ENCODE measurements at regions not wholly inside any gene's neighbourhood (a gene's known extent, or its start where the extent isn't known, plus 50 kb on each side); places are given as distances from the start of the nearest gene placed in this dataset.

GRCh38 chr3:81390796-81391195, 370.6 kb downstream of the GBE1 start:
- H3K4me2 ChIP-seq (ENCODE audit: insufficient read depth, low read length), result no peak overlapping the region
- no peaks in the 10 kb centered on the region for H3K9me3 ChIP-seq (replicated peaks; ENCODE audit: control insufficient read depth, insufficient read depth, low read depth, low read length)
- no peaks in the 10 kb centered on the region for H3K36me3 ChIP-seq (ENCODE audit: control insufficient read depth, insufficient read depth, low read length)
- no peak overlapping the region for H2AFZ ChIP-seq (ENCODE audit: low read depth, low read length)
- H3K4me1 ChIP-seq (replicated peaks in 1 of 2; ENCODE audit: control insufficient read depth in 2 of 2, insufficient read depth in 2 of 2, low read length in 2 of 2), result no peaks in the 10 kb centered on the region
- in situ Hi-C loops (cut with MboI), result no loop called here
- no peak overlapping the region for H3K27ac ChIP-seq (ENCODE audit: extremely low read depth, low read depth, low read length)
- no peak for TF ChIP-seq ZNF668 (CRISPR knock-in tag; IDR thresholded peaks at IDR 0.05)
- no peak for TF ChIP-seq LCOR (CRISPR knock-in tag; IDR thresholded peaks at IDR 0.05)
- TF ChIP-seq NRF1 (conservative IDR thresholded peaks at IDR 0.05 in 1 of 2, IDR thresholded peaks at IDR 0.05 in 1 of 2), result no peak
- no peak for TF ChIP-seq ARNT (IDR thresholded peaks at IDR 0.05)
- no peak for TF ChIP-seq CBX3 (IDR thresholded peaks at IDR 0.05; ENCODE audit: borderline replicate concordance in 1 of 2, low read length in 2 of 2)
- no peak for TF ChIP-seq NR1H2 (CRISPR knock-in tag; IDR thresholded peaks at IDR 0.05)
- no peak for TF ChIP-seq TCF7 (IDR thresholded peaks at IDR 0.05; ENCODE audit: borderline replicate concordance)
- H3K27me3 ChIP-seq (ENCODE audit: control insufficient read depth in 2 of 2, insufficient read depth in 2 of 2, low read length in 2 of 2), result no peaks in the 10 kb centered on the region
- H3K4me3 ChIP-seq, result no peak overlapping the region
- no peak overlapping the region for H3K9ac ChIP-seq (ENCODE audit: insufficient read depth in 1 of 2, low read depth in 2 of 2, low read length in 2 of 2)
- FAIRE-seq (no peak), DNase-seq (ENCODE audit: extremely low read depth in 1 of 4, low spot score in 3 of 4) (no peak), ATAC-seq (no peak)
- H4K20me1 ChIP-seq (replicated peaks; ENCODE audit: control insufficient read depth, insufficient read depth, low read length), result no peaks in the 10 kb centered on the region
- intact Hi-C loops (cut with micrococcal nuclease), result no loop called here
- H3K9me1 ChIP-seq (ENCODE audit: control insufficient read depth, insufficient read depth, low read length), result no peaks in the 10 kb centered on the region
- CTCF ChIA-PET (ENCODE audit: low intra/inter-chr PET ratio), result no interaction called here
- H3K79me2 ChIP-seq (ENCODE audit: control insufficient read depth, insufficient read depth, low read length), result no peaks in the 10 kb centered on the region
- POLR2A ChIA-PET, result no interaction called here
- no TSS peak for BruUV-seq (replicated peaks)

GRCh38 chr3:81388191-81388590, 373.3 kb downstream of the GBE1 start:
- WGBS (ENCODE audit: insufficient coverage, low coverage, missing lambda C conversion rate), result 0% methylated on average over 4 of the region's 4 CpGs
- Histone ChIP-seq H3K4me3 (no peak overlapping the region), H3K9me3 (replicated peaks; ENCODE audit: control insufficient read depth, insufficient read depth, low read depth, low read length) (no peaks in the 10 kb centered on the region), H4K20me1 (replicated peaks; ENCODE audit: control insufficient read depth, insufficient read depth, low read length) (no peaks in the 10 kb centered on the region), H3K27ac (ENCODE audit: extremely low read depth, low read depth, low read length) (no peak overlapping the region), H3K36me3 (ENCODE audit: control insufficient read depth, insufficient read depth, low read length) (no peaks in the 10 kb centered on the region), H3K9me1 (ENCODE audit: control insufficient read depth, insufficient read depth, low read length) (no peaks in the 10 kb centered on the region), H3K9ac (ENCODE audit: insufficient read depth in 1 of 2, low read depth in 2 of 2, low read length in 2 of 2) (no peak overlapping the region), H3K27me3 (ENCODE audit: control insufficient read depth in 2 of 2, insufficient read depth in 2 of 2, low read length in 2 of 2) (no peaks in the 10 kb centered on the region), H3K4me2 (ENCODE audit: insufficient read depth, low read length) (no peak overlapping the region), H2AFZ (ENCODE audit: low read depth, low read length) (no peak overlapping the region), H3K79me2 (ENCODE audit: control insufficient read depth, insufficient read depth, low read length) (no peaks in the 10 kb centered on the region), H3K4me1 (replicated peaks in 1 of 2; ENCODE audit: control insufficient read depth in 2 of 2, insufficient read depth in 2 of 2, low read length in 2 of 2) (no peaks in the 10 kb centered on the region)
- TF ChIP-seq ELF1 (tag; IDR thresholded peaks at IDR 0.05), result no peak
- no peak for TF ChIP-seq FOXA3 (CRISPR knock-in tag; conservative IDR thresholded peaks at IDR 0.05 in 1 of 2, IDR thresholded peaks at IDR 0.05 in 1 of 2)
- TF ChIP-seq ZNF699 (CRISPR knock-in tag; IDR thresholded peaks at IDR 0.05; ENCODE audit: insufficient replicate concordance), result no peak
- intact Hi-C loops (cut with micrococcal nuclease), result no loop called here
- FAIRE-seq (no peak), ATAC-seq (no peak), DNase-seq (ENCODE audit: extremely low read depth in 1 of 4, low spot score in 3 of 4) (no peak)
- BruUV-seq (replicated peaks), result no TSS peak
- in situ Hi-C loops (cut with MboI), result no loop called here
- POLR2A ChIA-PET, result no interaction called here
- CTCF ChIA-PET (ENCODE audit: low intra/inter-chr PET ratio), result no interaction called here

Data from K562 (cell line).